Germinal center (tissue), 1 donor: ENCODE measurements at regions not wholly inside any gene's neighbourhood (a gene's known extent, or its start where the extent isn't known, plus 50 kb on each side); places are given as distances from the start of the nearest gene placed in this dataset.

ENCODE experiments used
- DNase-seq: peaks from one replicate; pipeline ENCODE4 v3.0.0; 2012; ENCODE audit warnings: mixed read lengths, low spot score

DNA sequence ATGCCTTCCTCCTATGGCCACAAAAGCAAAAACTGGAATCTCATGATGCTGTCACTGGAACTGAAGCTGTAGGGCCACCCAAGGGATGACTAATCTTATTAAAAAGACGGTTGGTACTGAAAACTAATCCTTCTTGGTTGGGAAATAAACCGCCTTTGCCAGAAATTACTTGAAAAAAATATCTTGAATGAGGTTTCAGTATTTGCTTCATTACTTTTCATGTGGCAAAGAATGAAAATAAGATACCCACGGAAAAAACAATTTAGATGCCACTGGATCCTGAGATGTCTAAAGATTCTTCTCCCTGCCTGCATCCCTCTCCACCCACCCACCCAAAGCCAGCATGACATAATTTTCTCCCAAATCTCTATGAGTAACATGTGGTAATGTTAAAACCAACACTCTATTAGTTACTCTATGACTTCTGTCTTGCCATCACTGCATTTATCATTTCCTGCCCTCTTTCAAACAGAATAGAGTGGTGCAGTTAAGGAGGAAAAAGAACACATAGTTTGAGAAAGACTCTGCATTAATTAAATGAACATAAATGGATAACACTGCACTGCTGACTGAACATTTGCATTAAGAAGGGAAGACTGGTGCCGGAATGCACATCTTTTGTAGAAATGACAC lies 111.8 kb upstream of the DPH6 start:
- no peak for DNase-seq

DNA sequence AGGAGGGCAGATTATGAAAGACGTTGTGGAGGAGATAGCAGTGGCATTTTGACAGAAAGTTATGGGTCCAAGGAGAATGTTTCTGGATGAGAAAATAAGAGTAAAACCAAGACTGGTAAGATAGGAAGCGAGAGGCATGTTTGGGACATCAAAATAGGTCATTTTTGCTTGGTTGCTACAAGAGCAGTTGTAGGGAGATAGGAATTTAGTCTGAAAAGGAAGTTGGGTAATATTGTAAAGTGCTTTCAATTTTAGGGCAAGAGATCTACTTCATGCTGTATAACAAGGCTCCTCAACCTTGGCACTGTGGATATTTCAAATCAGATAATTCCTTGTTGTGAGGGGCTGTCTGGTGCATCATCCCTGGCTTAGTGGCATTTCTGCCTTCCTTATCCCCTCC lies 118.0 kb upstream of the DPH6 start:
- DNase-seq = no peak

DNA sequence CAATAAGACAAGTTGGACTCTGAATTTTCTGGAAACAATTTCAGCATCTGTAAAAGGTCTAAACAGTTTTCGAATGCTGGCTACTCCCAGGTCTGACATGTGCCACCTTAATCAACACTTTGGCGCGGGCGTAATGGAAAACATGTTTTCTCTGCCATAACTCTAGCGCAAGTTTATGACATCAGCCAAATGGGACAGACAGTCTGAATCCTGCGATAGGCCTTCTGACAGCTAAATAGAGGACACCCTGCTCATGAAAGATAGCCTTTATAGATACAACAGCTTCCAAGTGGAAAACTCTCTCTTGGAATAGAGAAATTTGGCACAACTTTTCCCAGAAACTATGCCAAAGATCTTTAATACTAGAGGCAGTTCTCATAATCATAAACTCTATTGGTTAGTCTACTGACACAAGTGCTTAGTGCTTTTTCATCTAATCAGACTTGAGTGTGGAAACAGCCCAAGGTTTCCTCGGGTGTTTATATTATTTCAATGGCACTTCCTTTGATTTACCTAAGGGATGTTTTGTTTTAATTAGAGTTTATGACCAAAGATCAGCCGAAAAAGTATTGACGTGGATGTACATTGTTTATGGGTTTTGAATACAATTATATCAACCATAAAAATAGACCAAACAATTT lies 120.1 kb upstream of the DPH6 start:
- DNase-seq = no peak

DNA sequence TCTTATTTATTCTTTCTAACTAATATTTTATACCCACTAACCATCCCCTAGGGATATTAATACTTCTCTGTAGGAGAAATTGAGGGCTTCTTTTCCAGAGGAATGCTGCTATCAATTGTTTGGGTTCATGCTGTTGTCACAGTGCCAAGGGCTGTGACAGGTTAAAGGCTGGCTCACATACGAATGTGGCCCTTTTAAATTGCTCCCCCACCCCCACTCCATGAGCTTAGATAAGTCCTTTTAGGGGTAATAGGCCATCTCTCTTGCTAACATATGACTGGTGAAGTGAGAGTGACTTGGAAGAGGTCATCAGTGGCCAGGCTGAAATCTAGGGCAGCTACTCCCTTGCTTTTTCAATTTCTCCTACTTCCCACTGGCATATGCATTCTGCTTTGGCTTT lies 121.9 kb upstream of the DPH6 start:
- DNase-seq = no peak

DNA sequence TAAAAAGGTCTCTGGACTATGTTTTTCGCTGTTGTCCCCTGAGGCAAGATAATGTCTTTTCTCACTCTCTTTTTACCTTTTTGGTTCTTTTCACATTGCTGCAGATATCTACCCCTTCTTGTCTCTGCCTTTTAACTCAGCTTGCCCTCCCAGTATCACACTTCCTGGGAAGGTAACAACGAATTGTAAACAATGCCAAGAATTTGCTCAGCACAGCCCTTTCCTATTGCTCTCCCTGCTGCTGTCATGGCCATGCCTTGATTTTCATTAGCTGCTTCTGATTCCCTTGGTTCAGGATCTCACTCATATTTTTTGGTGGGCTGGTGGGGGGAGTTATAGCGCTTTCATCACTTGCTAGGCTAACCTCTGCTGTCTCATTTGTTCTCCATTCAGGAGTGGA lies 123.1 kb upstream of the DPH6 start:
- no peak for DNase-seq

DNA sequence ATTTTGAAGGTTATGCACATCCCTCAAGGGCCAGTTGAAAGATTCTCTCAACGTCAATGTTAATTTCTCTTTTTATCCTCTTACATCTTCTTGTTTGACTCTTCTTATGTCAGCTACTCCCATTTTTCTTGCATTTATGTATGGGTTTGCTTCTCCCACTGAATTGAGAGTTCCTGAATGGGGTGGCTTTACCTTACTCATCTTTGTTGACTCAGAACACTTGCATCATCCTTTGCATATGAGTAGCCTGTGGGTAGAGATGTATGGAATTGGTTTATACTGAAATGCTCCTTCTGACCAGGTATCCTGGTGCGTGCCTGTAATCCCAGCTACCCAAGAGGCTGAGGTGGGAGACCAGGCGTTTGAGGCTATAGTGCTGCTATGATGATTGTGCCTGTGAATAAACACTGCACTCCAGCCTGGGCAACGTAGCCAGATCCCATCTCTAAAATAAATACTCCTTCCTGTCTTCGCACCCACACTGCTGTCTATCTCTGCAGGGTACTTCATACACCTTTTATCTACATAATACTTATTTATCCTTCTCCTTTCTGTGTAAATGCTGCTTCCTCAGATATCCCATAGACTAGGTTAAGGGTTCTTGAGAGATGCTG lies 123.6 kb upstream of the DPH6 start:
- DNase-seq = no peak

DNA sequence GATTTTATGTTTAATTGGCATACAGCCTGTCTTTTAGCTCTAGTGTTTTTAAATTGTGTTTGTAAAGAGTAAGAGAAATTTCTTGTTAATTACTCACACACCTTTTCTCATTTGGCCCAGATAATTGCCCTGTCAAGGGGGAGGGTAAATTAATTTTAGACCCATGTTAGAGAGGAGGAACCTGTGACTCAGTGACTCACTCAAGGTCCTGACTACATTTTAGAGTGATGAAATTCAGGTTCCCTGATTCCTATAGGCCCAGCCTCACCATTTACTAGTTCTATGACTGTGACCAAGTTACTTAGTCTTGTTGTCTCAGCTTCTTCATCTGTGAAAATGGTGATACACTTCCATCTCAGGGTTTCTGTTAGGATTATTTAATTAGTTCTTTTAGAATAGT lies 125.2 kb upstream of the DPH6 start:
- no peak for DNase-seq

DNA sequence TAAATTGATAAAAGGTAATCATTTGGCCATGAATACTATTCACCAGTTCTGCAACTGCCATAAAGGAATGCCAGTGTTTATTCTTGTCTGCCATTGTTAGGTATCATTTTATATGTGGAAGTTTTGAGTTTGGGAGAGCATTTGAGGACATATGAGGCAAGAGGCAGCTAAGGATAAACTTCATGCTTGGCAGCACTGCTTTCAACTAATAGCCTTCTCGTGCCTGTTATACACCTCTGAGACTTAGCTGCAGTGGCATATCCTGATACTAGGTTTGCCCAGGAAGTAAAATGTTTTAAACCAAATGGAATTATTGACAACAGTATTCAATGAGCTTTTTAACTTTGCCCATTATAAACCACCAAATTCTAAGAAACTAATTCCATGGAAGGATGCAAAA lies 126.0 kb upstream of the DPH6 start:
- no peak for DNase-seq

DNA sequence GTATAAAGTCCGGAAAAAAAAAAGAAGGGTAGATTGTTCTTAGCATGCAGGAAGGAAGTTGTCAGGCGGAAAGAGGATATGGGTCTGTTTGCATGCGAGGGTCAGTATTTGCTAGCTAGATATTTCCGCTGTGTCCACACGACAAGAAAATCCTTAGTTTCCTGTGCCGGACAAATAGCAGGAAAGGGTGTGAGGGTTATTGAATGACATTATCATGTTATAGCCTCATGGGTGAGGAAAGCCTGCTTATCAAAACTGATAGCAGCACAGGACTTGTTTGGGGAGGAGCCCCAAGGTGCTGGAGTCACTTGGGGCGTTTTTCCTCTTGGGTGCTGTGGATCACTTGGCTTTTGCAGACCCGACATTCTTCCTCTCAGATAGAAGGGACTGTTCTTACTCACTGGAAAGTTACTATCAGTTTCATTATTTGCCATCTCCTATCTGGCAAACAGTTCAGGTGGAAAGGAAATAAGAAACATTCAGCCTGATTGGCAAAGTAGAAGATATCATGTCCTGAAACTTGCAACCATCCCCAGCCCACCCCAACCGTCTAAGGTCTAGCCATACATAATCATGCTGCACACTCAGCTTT lies 127.2 kb upstream of the DPH6 start:
- no peak for DNase-seq

DNA sequence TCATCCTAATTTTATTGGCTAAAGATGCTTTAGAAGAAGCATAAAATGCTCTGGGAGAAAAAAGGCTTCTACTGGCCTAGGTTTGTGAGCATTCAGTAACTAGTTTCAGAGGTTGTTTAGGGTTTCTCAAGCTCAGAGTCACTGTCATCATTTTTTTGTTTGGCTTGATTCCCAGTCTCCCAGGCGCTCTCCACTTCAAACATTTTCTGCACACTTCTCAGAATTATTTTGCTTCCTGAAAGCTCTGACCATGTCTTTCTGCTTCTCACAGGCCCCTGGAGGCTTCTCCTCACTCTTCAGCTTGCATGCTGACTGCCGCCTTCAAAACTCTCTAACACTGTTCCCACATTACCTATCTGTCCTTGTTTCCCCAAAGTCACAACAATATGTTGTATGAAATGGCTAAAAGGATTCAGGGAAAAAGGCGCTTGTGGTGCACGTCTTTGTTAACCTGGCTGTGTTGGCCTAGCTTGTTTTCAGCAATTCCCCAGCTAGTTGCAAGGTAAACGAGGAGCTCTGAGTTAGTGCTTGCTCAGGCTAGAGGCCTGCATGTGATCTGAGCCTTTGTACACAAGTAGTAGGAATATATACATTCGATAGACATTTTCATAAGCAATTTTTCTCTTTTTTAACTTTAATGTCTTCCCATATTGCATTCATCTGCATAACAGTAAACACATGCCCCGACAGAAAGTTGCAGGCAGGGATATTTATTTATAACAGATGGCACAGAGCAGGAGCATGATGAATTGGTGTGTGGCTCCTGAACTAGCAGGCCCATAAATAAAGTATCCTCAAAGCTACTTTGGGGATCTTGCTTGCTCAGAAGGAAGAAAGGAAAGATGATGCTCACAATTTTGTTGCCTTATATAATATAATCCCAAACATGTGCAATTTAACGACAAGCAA lies 129.2 kb upstream of the DPH6 start:
- no peak for DNase-seq

DNA sequence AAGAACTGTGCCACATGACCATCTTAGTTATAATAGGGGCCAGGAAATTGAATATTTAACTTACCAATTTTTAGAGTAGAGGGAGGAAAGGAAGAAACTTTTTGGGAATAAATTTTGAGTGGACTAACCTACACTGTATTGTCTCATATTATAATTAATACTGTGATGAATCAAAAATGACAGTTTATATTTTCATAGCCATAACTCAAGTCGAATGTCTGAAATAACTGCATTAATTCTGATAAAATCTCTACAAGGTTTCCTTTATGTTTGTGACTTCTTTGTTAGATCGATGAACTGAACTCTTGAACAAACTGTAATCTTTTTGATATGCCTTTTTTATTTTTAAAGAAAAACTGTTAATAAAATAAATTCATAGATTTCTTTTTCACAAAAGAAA lies 132.8 kb upstream of the DPH6 start:
- DNase-seq = no peak

DNA sequence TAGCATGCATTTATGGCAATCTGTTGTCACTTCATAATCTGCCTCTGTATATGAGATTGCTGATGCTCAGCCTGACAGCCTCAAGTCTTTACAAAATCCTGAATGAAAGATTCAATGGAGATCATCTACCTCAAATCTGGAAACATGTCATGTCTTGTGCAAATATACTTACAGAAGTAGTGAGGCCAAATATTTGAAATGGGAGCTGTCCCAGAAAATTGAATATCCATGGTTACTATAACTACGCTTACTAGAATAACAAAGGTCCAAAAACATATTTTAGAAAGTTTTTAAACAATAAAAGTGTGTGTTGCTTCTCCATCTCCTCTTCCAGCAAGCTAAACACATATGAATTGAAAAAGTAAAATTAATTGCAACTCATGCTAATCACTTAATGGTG lies 133.2 kb upstream of the DPH6 start:
- DNase-seq = no peak

DNA sequence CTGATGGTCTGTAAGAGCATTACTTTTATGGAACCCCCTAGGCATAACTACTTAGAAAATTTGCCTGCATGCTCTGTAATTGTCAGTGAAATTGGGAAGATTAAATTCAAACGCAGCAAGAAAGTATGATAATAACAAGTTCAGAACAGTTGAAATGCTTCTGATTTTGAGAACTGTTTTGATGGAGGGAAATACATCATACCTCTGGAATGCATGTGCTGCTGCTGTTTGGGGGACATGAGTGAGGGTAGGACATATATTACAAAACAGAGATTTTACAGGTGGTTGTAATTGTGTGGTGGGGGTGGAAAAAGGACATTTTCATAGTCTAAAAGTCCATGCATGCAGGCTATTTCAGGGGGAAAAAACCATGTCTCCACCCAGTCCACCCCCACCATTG lies 135.0 kb upstream of the DPH6 start:
- no peak for DNase-seq

DNA sequence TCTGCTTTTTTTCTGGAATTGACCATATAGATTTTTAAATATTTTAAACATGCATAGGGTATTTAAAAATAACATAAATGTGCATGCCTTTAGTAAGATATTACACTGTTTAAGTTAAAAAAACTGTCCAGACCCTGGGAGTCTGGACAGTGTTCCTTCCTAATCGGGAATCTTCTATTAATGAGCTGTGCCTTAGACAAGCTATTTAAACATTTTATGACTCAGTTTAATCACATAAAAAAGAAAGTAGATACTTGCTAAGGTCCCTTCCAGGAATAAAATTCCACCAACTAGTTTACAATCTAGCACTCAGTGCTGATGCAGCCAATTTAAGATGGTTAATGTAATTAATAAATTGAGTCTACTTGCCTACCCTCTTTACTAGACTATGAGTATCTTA lies 140.4 kb upstream of the DPH6 start:
- no peak for DNase-seq

DNA sequence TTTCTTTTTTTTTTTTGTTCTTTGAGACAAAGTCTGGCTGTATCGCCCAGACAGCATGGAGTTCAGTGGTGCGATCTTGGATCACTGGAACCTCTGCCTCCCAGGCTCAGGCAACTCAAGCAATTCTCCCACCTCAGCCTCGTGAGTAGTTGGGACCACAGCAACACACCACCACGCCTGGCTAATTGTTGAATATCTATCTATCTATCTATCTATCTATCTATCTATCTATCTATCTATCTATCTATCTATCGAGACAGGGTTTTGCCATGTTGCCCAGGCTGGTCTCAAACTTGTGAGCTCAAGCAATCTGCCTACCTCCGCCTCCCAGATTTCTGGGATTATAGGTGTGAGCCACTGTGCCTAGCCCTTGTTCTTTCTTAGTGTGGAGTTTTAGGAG lies 143.3 kb upstream of the DPH6 start:
- no peak for DNase-seq

DNA sequence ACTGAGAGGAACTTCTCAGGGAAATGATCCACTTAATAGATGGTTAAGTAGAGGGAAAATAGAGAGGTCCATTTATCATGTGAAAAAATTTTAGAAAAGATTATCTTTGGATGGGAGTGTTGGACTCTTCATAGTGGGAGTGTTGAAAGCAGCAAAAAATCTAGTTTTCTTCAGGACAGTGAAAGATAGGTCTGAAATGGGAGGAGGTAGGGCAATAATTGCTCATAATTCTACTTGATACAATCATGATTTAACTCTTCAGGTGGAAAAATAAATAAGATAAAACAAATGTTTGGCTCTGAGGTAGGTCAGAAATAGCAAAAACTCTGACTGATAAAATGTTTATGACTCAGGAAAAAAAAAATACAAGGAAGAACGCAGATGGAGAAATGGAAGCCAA lies 144.1 kb upstream of the DPH6 start:
- no peak for DNase-seq

DNA sequence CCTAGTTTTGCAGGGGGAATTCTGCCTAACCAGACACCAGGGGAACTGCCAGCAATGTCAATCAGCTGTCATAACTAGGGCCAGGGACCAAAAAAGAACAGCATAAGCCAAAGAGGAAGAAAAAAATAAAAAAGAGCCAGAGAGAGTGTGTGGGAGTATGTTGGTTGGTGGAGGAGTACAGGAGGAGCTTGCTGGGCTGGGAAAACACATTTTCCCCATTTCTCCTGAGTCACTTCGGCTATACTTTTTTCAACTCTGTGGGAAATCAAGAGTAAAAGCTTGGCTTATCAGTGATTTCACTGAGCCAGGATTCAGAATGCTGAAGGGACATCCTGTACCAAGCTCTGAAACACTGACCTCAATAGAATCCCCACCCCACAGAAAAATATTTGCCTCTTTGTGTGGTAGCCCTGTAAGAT lies 144.7 kb upstream of the DPH6 start:
- DNase-seq = no peak

DNA sequence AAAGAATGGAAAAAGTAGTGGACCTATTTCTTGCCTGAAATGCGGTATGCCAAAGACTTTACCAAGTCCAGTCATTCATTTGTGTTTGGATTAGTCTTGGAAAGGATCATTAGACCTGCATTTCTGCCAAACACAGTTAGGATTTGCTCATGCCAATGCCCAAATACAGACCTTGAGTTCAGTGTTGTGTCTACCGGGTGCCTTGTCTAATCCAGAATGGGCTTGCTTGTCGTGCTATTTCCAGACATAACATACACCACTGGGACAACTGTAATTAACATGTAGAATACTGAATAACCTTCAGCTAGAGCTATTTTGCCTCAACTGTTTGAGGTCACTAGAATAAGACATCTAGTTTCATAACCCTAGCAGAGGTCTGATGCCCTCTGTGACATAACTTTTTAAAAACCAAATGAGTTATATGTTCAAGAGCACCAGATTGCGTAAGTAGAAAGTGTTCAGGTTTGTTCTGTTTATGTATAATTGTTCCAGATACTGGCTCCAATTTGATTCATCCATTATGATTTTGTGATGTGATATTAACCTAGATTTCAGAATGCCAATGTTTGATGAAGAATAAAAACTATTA lies 145.3 kb upstream of the DPH6 start:
- no peak for DNase-seq

DNA sequence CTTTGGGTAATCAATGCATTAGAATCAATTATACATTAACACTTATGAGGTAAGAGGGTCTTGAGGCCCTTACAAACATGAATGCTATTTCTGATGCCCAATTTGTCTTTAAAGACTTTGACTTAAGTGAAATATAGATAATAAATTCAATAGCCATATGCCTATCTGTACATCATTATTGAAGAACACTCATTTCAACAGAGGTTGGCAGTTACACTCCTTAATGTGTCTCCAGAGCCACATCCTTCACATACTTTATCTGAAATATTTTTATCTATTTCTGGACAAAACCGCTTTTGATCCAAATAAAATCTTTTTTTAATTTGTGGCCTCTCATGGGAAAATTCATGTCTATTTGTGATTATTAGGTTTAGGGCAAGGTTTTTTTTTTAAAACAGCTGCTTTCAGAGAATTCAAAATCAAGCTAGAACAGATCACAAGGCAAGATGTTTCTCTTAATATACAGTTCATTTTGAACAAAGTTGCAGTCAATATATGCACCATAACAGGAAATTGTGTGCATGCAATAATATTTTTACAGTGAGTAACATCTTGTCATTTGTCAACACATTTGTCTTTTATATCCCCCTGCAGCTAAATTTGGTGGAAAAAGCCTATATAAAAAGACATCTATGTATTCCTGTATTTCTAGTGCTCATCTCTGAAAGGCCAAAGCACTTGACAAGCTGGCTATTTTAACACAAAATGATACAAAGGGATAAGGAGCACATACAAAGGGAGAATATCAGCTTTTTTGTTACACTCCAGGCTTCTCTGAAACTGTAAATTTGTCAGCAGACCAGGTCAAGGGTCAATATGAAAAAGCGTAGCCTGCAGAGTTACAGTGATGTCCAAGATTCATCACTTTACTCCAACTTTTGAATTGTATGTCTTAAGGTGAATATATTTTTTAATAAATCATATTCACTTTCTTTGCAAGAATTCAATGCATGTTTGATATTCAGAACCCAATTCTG lies 146.2 kb upstream of the DPH6 start:
- DNase-seq = no peak

DNA sequence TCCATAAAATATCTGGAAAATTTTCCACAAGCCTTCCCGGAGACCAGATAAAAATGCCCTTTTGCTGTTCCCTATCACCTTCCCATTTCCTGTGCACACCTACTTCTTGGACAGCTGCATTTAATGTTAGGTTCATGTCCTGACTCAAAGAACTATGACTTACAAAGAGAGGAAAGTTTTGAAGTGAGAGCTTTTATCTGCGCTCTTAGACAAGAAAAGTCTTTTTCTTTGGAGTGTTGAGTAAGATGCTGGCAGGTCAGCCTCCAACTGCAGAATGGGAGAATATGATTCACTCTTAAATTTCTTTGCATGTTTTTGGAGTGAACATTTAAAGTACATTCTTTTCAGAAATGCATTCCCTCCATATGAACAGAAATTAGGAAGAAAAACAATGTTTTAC lies 147.3 kb upstream of the DPH6 start:
- no peak for DNase-seq

DNA sequence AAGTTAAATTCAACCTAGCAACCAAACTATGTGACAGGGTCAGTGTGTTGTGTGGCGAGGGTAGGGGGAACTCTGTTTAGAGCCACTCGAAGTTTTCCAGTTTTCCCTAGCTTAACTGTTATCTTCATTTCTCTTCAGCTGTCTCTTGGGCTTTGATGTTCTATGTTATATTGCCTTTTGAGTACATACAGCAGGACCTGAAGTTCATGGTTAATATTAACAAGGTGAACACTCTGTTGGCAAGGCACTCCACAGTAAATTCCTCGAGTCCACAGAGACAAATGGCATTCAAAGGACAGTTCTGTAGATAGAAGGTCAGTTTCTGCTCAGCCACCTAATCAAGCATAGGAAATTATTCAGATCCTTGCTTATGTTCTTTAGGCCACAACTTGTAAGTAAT lies 147.9 kb upstream of the DPH6 start:
- DNase-seq = no peak
